KOPT-K1 (cell line): ENCODE measurements at regions not wholly inside any gene's neighbourhood (a gene's known extent, or its start where the extent isn't known, plus 50 kb on each side); places are given as distances from the start of the nearest gene placed in this dataset.

Source experiments
- H3K27ac ChIP-seq: fragments of 200-600 bp; sonication (generic); 2 replicates; pipeline ENCODE4 v1.5.1; 2016; ENCODE audit warnings: antibody characterized with exemption, mild to moderate bottlenecking, low read depth, low read length; ENCODE audit not compliant: poor library complexity, severe bottlenecking
- H3K36me3 ChIP-seq: fragments of 200-600 bp; sonication (generic); 2 replicates; pipeline ENCODE4 v1.5.1; 2017; ENCODE audit warnings: antibody characterized with exemption, mild to moderate bottlenecking, low read length, moderate library complexity; ENCODE audit not compliant: insufficient read depth
- H3K9me3 ChIP-seq: fragments of 200-600 bp; sonication (generic); 2 replicates; pipeline ENCODE4 v1.5.1; 2017; ENCODE audit warnings: antibody characterized with exemption, low read length, mild to moderate bottlenecking; ENCODE audit not compliant: insufficient read depth, poor library complexity, severe bottlenecking

- Histone ChIP-seq H3K36me3 (no peaks in the 10 kb centered on the region), H3K27ac (no peak overlapping the region), H3K9me3 (no peaks in the 10 kb centered on the region)
These were observed 147.2 kb upstream of the FAM98A start for GRCh38 chr2:33746208-33746800.

GRCh38 chr2:33735096-33735495 lies 136.0 kb upstream of the FAM98A start:
- Histone ChIP-seq H3K36me3 (no peaks in the 10 kb centered on the region), H3K27ac (no peak overlapping the region), H3K9me3 (no peaks in the 10 kb centered on the region)

GRCh38 chr2:33730804-33731203 lies 131.7 kb upstream of the FAM98A start:
- no peaks in the 10 kb centered on the region for H3K9me3 ChIP-seq

GRCh38 chr2:33730193-33730592 lies 131.1 kb upstream of the FAM98A start:
- no peak overlapping the region for H3K27ac ChIP-seq
- no peaks in the 10 kb centered on the region for H3K9me3 ChIP-seq
- H3K36me3 ChIP-seq, result no peaks in the 10 kb centered on the region

More at GRCh38 chr2:33730804-33731203, 131.7 kb upstream of the FAM98A start:
- Histone ChIP-seq H3K27ac (no peak overlapping the region), H3K36me3 (no peaks in the 10 kb centered on the region)

- H3K27ac ChIP-seq, result no peak overlapping the region
- H3K9me3 ChIP-seq, result no peaks in the 10 kb centered on the region
These were observed 130.3 kb upstream of the FAM98A start for GRCh38 chr2:33729353-33729752.

GRCh38 chr2:33728106-33728505 lies 129.0 kb upstream of the FAM98A start:
- H3K9me3 ChIP-seq, result no peaks in the 10 kb centered on the region
- H3K27ac ChIP-seq, result no peak overlapping the region
- no peaks in the 10 kb centered on the region for H3K36me3 ChIP-seq

More at GRCh38 chr2:33729353-33729752, 130.3 kb upstream of the FAM98A start:
- no peaks in the 10 kb centered on the region for H3K36me3 ChIP-seq

- Histone ChIP-seq H3K27ac (no peak overlapping the region), H3K9me3 (no peaks in the 10 kb centered on the region), H3K36me3 (no peaks in the 10 kb centered on the region)
These were observed 128.4 kb upstream of the FAM98A start for GRCh38 chr2:33727361-33728032.

- no peaks in the 10 kb centered on the region for H3K9me3 ChIP-seq
- no peaks in the 10 kb centered on the region for H3K36me3 ChIP-seq
- no peak overlapping the region for H3K27ac ChIP-seq
These were observed 127.3 kb upstream of the FAM98A start for GRCh38 chr2:33726415-33726814.

GRCh38 chr2:33723329-33723728 lies 124.2 kb upstream of the FAM98A start:
- Histone ChIP-seq H3K27ac (no peak overlapping the region), H3K9me3 (no peaks in the 10 kb centered on the region), H3K36me3 (no peaks in the 10 kb centered on the region)

GRCh38 chr2:33719067-33719466 lies 120.0 kb upstream of the FAM98A start:
- Histone ChIP-seq H3K27ac (no peak overlapping the region), H3K36me3 (no peaks in the 10 kb centered on the region), H3K9me3 (no peaks in the 10 kb centered on the region)

- Histone ChIP-seq H3K27ac (no peak overlapping the region), H3K9me3 (no peaks in the 10 kb centered on the region), H3K36me3 (no peaks in the 10 kb centered on the region)
These were observed 113.6 kb upstream of the FAM98A start for GRCh38 chr2:33712674-33713073.

GRCh38 chr2:33709951-33710350 lies 110.9 kb upstream of the FAM98A start:
- Histone ChIP-seq H3K36me3 (no peaks in the 10 kb centered on the region), H3K9me3 (no peaks in the 10 kb centered on the region), H3K27ac (no peak overlapping the region)

- Histone ChIP-seq H3K27ac (no peak overlapping the region), H3K9me3 (no peaks in the 10 kb centered on the region), H3K36me3 (no peaks in the 10 kb centered on the region)
These were observed 108.2 kb upstream of the FAM98A start for GRCh38 chr2:33707312-33707711.

- H3K27ac ChIP-seq, result no peak overlapping the region
- no peaks in the 10 kb centered on the region for H3K9me3 ChIP-seq
- no peaks in the 10 kb centered on the region for H3K36me3 ChIP-seq
These were observed 107.3 kb upstream of the FAM98A start for GRCh38 chr2:33706410-33706809.

- Histone ChIP-seq H3K36me3 (no peaks in the 10 kb centered on the region), H3K9me3 (no peaks in the 10 kb centered on the region), H3K27ac (no peak overlapping the region)
These were observed 105.3 kb upstream of the FAM98A start for GRCh38 chr2:33704406-33704855.

GRCh38 chr2:33696234-33696633 lies 97.1 kb upstream of the FAM98A start:
- peaks cover 4% of the 10 kb centered on the region for H3K9me3 ChIP-seq
- no peak overlapping the region for H3K27ac ChIP-seq
- no peaks in the 10 kb centered on the region for H3K36me3 ChIP-seq
